Right atrium auricular region (tissue), 2 donors: ENCODE measurements at regions not wholly inside any gene's neighbourhood (a gene's known extent, or its start where the extent isn't known, plus 50 kb on each side); places are given as distances from the start of the nearest gene placed in this dataset.

Source experiments
- DNase-seq: peaks from one replicate; pipeline ENCODE4 v3.0.0-alpha.2; 2019; ENCODE audit warnings: low spot score
- H3K27ac ChIP-seq, 2 donors: fragments of 200-600 bp; sonication (generic); 1 replicate in 1 of 2; 2 replicates in 1 of 2; pipeline ENCODE4 v1.5.1; 2016 to 2019
- H3K27me3 ChIP-seq, 2 donors: fragments of 200-600 bp; sonication (generic); one replicate each; pipeline versions ENCODE4 v1.5.1 to v1.6.0; 2017 to 2019
- H3K36me3 ChIP-seq: fragments of 200-600 bp; sonication (generic); one replicate; pipeline ENCODE4 v1.5.1; 2016
- H3K4me1 ChIP-seq, 2 donors: fragments of 200-600 bp; sonication (generic); one replicate each; pipeline versions ENCODE4 v1.5.1 to v1.6.0; 2017 to 2019
- H3K4me3 ChIP-seq, 2 donors: fragments of 200-600 bp; sonication (generic); 1 replicate in 1 of 2; 2 replicates in 1 of 2; pipeline ENCODE4 v1.5.1; 2017 to 2019; ENCODE audit warnings: mild to moderate bottlenecking in 1 of 2, moderate library complexity in 1 of 2
- H3K9me3 ChIP-seq, 2 donors: fragments of 200-600 bp; sonication (generic); one replicate each; pipeline ENCODE4 v1.5.1; 2019
- CTCF ChIP-seq, 2 donors: fragments of 200-600 bp; sonication (generic); IDR thresholded peaks; one replicate each; pipeline ENCODE4 v1.5.1; 2019; ENCODE audit warnings: antibody characterized with exemption in 2 of 2

GRCh38 chr3:64870876-64871646, 183.3 kb upstream of the ADAMTS9 start:
- Histone ChIP-seq H3K27ac (no peak overlapping the region), H3K4me1 (peaks cover 0 to 7% of the 10 kb centered on the region in 2 donors), H3K27me3 (no peaks in the 10 kb centered on the region), H3K9me3 (peaks cover 0 to 13% of the 10 kb centered on the region in 2 donors), H3K4me3 (no peak overlapping the region), H3K36me3 (no peaks in the 10 kb centered on the region)
- DNase-seq, result no peak
- TF ChIP-seq CTCF (IDR thresholded peaks at IDR 0.05), result no peak

- no peak for TF ChIP-seq CTCF (IDR thresholded peaks at IDR 0.05)
- H3K4me1 ChIP-seq, result peaks cover 0 to 12% of the 10 kb centered on the region in 2 donors
- H3K27ac ChIP-seq, result no peak overlapping the region
- DNase-seq, result no peak
- H3K36me3 ChIP-seq, result no peaks in the 10 kb centered on the region
- no peaks in the 10 kb centered on the region for H3K27me3 ChIP-seq
- peaks cover 0 to 13% of the 10 kb centered on the region in 2 donors for H3K9me3 ChIP-seq
- no peak overlapping the region for H3K4me3 ChIP-seq
Observed at GRCh38 chr3:64867224-64867623, 179.4 kb upstream of the ADAMTS9 start.

- DNase-seq, result no peak
- Histone ChIP-seq H3K4me3 (no peak overlapping the region), H3K27me3 (no peaks in the 10 kb centered on the region), H3K9me3 (peaks cover 0 to 13% of the 10 kb centered on the region in 2 donors), H3K36me3 (no peaks in the 10 kb centered on the region), H3K4me1 (peaks cover 0 to 12% of the 10 kb centered on the region in 2 donors), H3K27ac (peak overlapping the region in 1 of 2 donors; percentile 13)
- no peak for TF ChIP-seq CTCF (IDR thresholded peaks at IDR 0.05)
Observed at GRCh38 chr3:64865839-64866570, 178.2 kb upstream of the ADAMTS9 start.

- Histone ChIP-seq H3K36me3 (no peaks in the 10 kb centered on the region), H3K4me3 (no peak overlapping the region), H3K4me1 (peaks cover 0 to 12% of the 10 kb centered on the region in 2 donors), H3K9me3 (no peaks in the 10 kb centered on the region), H3K27ac (no peak overlapping the region), H3K27me3 (no peaks in the 10 kb centered on the region)
- no peak for DNase-seq
- TF ChIP-seq CTCF (IDR thresholded peaks at IDR 0.05), result no peak
Observed at GRCh38 chr3:64863226-64864212, 175.7 kb upstream of the ADAMTS9 start.

GRCh38 chr3:64861684-64862083, 173.9 kb upstream of the ADAMTS9 start:
- H3K4me3 ChIP-seq, result no peak overlapping the region
- no peaks in the 10 kb centered on the region for H3K9me3 ChIP-seq
- H3K4me1 ChIP-seq, result peaks cover 0 to 10% of the 10 kb centered on the region in 2 donors
- DNase-seq, result no peak
- no peak for TF ChIP-seq CTCF (IDR thresholded peaks at IDR 0.05)
- no peak overlapping the region for H3K27ac ChIP-seq
- no peaks in the 10 kb centered on the region for H3K27me3 ChIP-seq
- H3K36me3 ChIP-seq, result no peaks in the 10 kb centered on the region
